IMR-90 (cell line): ENCODE measurements at regions not wholly inside any gene's neighbourhood (a gene's known extent, or its start where the extent isn't known, plus 50 kb on each side); places are given as distances from the start of the nearest gene placed in this dataset.

Experiments used
- ATAC-seq: fragments of 200-7000 bp; cut with Tn5 transposase; 2 replicates; pipeline ENCODE4 v1.9.1; 2020; ENCODE audit warnings: low read depth, mild to moderate bottlenecking, moderate library complexity
- BruUV-seq: library from RNA; stranded (reverse); fragments of 400-500 nt; replicated peaks from 2 replicates; lab custom pipeline; 2021; lab: Mats Ljungman, UMichigan
- CTCF ChIA-PET: fragments of 300-600 bp; formaldehyde crosslinking; extraction: SDS; loops from one replicate; lab custom pipeline; 2021; ENCODE audit warnings: antibody characterized with exemption; lab: Yijun Ruan, JAX
- POLR2A ChIA-PET: fragments of 300-600 bp; sonication (Branson Sonifier 250); formaldehyde crosslinking; loops from one replicate; lab custom pipeline; 2022; ENCODE audit warnings: antibody characterized with exemption; ENCODE audit not compliant: unreplicated experiment; lab: Charles Lee
- DNase-seq: peaks from one replicate; pipeline ENCODE4 v3.0.0; 2013
- H2AFZ ChIP-seq: replicated peaks from 2 replicates; pipeline ENCODE3; 2013; ENCODE audit warnings: low read length, mild to moderate bottlenecking; ENCODE audit not compliant: poor library complexity
- H2AK5ac ChIP-seq: 2 replicates; pipeline ENCODE4 v1.6.1; 2013; ENCODE audit warnings: low read depth, low read length, inconsistent platforms
- H2AK9ac ChIP-seq: replicated peaks from 2 replicates; pipeline ENCODE3; 2013; ENCODE audit warnings: mild to moderate bottlenecking, low read depth, low read length, moderate library complexity; ENCODE audit not compliant: poor library complexity
- H2BK120ac ChIP-seq: 2 replicates; pipeline ENCODE4 v1.6.1; 2013; ENCODE audit warnings: low read depth, low read length, inconsistent platforms
- H2BK15ac ChIP-seq: 3 replicates; pipeline ENCODE4 v1.6.1; 2013; ENCODE audit warnings: low read depth, low read length, inconsistent platforms
- H2BK20ac ChIP-seq: 2 replicates; pipeline ENCODE4 v1.6.1; 2013; ENCODE audit warnings: low read depth, mild to moderate bottlenecking, inconsistent platforms, low read length, moderate library complexity
- H2BK5ac ChIP-seq: 2 replicates; pipeline ENCODE4 v1.6.1; 2013; ENCODE audit warnings: mild to moderate bottlenecking, low read depth, low read length, inconsistent platforms; ENCODE audit not compliant: poor library complexity, severe bottlenecking
- H3K14ac ChIP-seq: replicated peaks from 2 replicates; pipeline ENCODE4 v1.6.1; 2013; ENCODE audit warnings: low read depth, low read length, inconsistent platforms
- H3K18ac ChIP-seq: 2 replicates; pipeline ENCODE4 v1.6.1; 2013; ENCODE audit warnings: low read depth, low read length, control low read depth
- H3K23ac ChIP-seq: 2 replicates; pipeline ENCODE4 v1.6.1; 2013; ENCODE audit warnings: low read depth, low read length, inconsistent platforms
- H3K27ac ChIP-seq: 2 replicates; pipeline ENCODE4 v1.5.1; 2013; ENCODE audit warnings: mild to moderate bottlenecking, control low read depth, low read length; ENCODE audit not compliant: insufficient read depth
- H3K27me3 ChIP-seq: 2 replicates; pipeline ENCODE4 v1.6.1; 2013; ENCODE audit warnings: low read length; ENCODE audit not compliant: control insufficient read depth, insufficient read depth
- H3K36me3 ChIP-seq: 2 replicates; pipeline ENCODE4 v1.6.1; 2013; ENCODE audit warnings: low read length, mixed read lengths; ENCODE audit not compliant: control insufficient read depth, insufficient read depth
- H3K4ac ChIP-seq: 2 replicates; pipeline ENCODE4 v1.6.1; 2013; ENCODE audit warnings: low read depth, low read length, inconsistent platforms
- H3K4me1 ChIP-seq: 2 replicates; pipeline ENCODE4 v1.6.1; 2013; ENCODE audit warnings: low read length, mixed read lengths; ENCODE audit not compliant: control insufficient read depth, insufficient read depth
- H3K4me2 ChIP-seq: 2 replicates; pipeline ENCODE4 v1.6.1; 2013; ENCODE audit warnings: low read depth, mild to moderate bottlenecking, control low read depth, low read length, moderate library complexity
- H3K4me3 ChIP-seq: 2 replicates; pipeline ENCODE4 v1.5.1; 2013; ENCODE audit warnings: low read depth, mild to moderate bottlenecking, control low read depth, low read length, moderate library complexity; ENCODE audit not compliant: insufficient read depth
- H3K56ac ChIP-seq: 2 replicates; pipeline ENCODE4 v1.6.1; 2013; ENCODE audit warnings: low read length, inconsistent platforms; ENCODE audit not compliant: insufficient read depth; ENCODE audit errors: extremely low read depth
- H3K79me1 ChIP-seq, 2 experiments: 2 replicates each; pipeline ENCODE4 v1.6.1; 2013; ENCODE audit warnings: low read length in 2 of 2, inconsistent platforms in 1 of 2, low read depth in 1 of 2
- H3K9ac ChIP-seq: 2 replicates; pipeline ENCODE4 v1.6.1; 2013; ENCODE audit warnings: low read depth, low read length, control low read depth
- H3K9me1 ChIP-seq: 2 replicates; pipeline ENCODE4 v1.6.1; 2013; ENCODE audit warnings: low read length, inconsistent platforms; ENCODE audit not compliant: insufficient read depth
- H3K9me3 ChIP-seq: 2 replicates; pipeline ENCODE4 v1.6.1; 2013; ENCODE audit warnings: low read length; ENCODE audit not compliant: control insufficient read depth, insufficient read depth
- H4K20me1 ChIP-seq: 2 replicates; pipeline ENCODE4 v1.6.1; 2013; ENCODE audit warnings: low read length, inconsistent platforms; ENCODE audit not compliant: insufficient read depth
- H4K5ac ChIP-seq: 2 replicates; pipeline ENCODE4 v1.6.1; 2013; ENCODE audit warnings: mild to moderate bottlenecking, low read depth, low read length, control low read depth
- H4K8ac ChIP-seq, 2 experiments: 2 replicates each; pipeline ENCODE4 v1.6.1; 2013; ENCODE audit warnings: low read depth in 2 of 2, low read length in 2 of 2, control low read depth in 1 of 2, inconsistent platforms in 1 of 2
- H4K91ac ChIP-seq: 2 replicates; pipeline ENCODE4 v1.6.1; 2013; ENCODE audit warnings: low read depth, low read length, inconsistent platforms; ENCODE audit not compliant: insufficient read depth
- CTCF ChIP-seq: conservative IDR thresholded peaks from 2 replicates; pipeline ENCODE4 v1.5.1; 2012; ENCODE audit warnings: mild to moderate bottlenecking, low read depth, low read length, improper control_type of control experiment
- MAZ ChIP-seq: IDR thresholded peaks from 2 replicates; pipeline ENCODE4 v1.6.1; 2012; ENCODE audit warnings: low read depth, mild to moderate bottlenecking, low read length, improper control_type of control experiment, moderate library complexity, borderline replicate concordance
- NFE2L2 ChIP-seq: fragments of 150-350 bp; IDR thresholded peaks from 2 replicates; pipeline ENCODE4 v1.6.1; 2016; ENCODE audit warnings: low read depth, mild to moderate bottlenecking, low read length
- WGBS, 2 experiments: methylation state at CpG; one replicate each; pipeline versions ENCODE4 v1.1.5 to v1.1.7; 2013; ENCODE audit warnings: missing lambda C conversion rate in 2 of 2; ENCODE audit not compliant: insufficient read length in 1 of 2; ENCODE audit errors: extremely low coverage in 2 of 2; 5-methylcytosine and 5-hydroxymethylcytosine counted together
- dilution Hi-C: fragments of 300-500 bp; cut with HindIII; formaldehyde crosslinking; loops from one replicate; pipeline ENCODE4 v1.14.3; 2018; ENCODE audit warnings: low sequenced_read_pairs; ENCODE audit not compliant: unreplicated experiment
- in situ Hi-C: fragments of 300-500 bp; cut with MboI; formaldehyde crosslinking; loops from 3 replicates; pipeline ENCODE4 v1.14.3; 2019; ENCODE audit warnings: low sequenced_read_pairs, inconsistent platforms, mixed read lengths
- intact Hi-C: fragments of 100-400 bp; cut with micrococcal nuclease; formaldehyde crosslinking; loops from 2 replicates; pipeline ENCODE4 v1.10.0; 2022

GRCh38 chr3:81388191-81388590 is 373.3 kb downstream of the GBE1 start:
- no peak overlapping the region for H2BK20ac ChIP-seq
- CTCF ChIA-PET: interaction anchor here (1.1 kb wide), 1 partner anchor 9 kb away, joined by 3 read pairs; no protein-coding TSS in a partner anchor
- in situ Hi-C loops: no loop called here
- H3K27ac ChIP-seq: no peak overlapping the region
- no peak overlapping the region for H2BK15ac ChIP-seq
- no peak overlapping the region for H2AK9ac ChIP-seq
- ATAC-seq (no peak), DNase-seq (no peak)
- POLR2A ChIA-PET: no interaction called here
- no peak overlapping the region for H2BK5ac ChIP-seq
- TF ChIP-seq CTCF (no peak), NFE2L2 (no peak), MAZ (no peak)
- 31% methylated on average over 3 of the region's 4 CpGs; no CpG with 5 or more reads in 1 of the 2 experiments for WGBS, 2 experiments
- no peaks in the 10 kb centered on the region for H3K9me3 ChIP-seq
- dilution Hi-C loops: no loop called here
- no peak overlapping the region for H4K91ac ChIP-seq
- H3K23ac ChIP-seq: no peak overlapping the region
- no peaks in the 10 kb centered on the region for H3K9me1 ChIP-seq
- H2BK120ac ChIP-seq: no peak overlapping the region
- H4K20me1 ChIP-seq: no peaks in the 10 kb centered on the region
- H3K4me1 ChIP-seq: no peaks in the 10 kb centered on the region
- no peaks in the 10 kb centered on the region for H3K27me3 ChIP-seq
- H2AK5ac ChIP-seq: no peak overlapping the region
- H2AFZ ChIP-seq: no peak overlapping the region
- no peak overlapping the region for H3K4me2 ChIP-seq
- H3K14ac ChIP-seq: no peak overlapping the region
- no peak overlapping the region for H3K4me3 ChIP-seq
- intact Hi-C loops: no loop called here
- no peak overlapping the region for H4K5ac ChIP-seq
- BruUV-seq: no TSS peak
- H4K8ac ChIP-seq: no peak overlapping the region
- H3K36me3 ChIP-seq: no peaks in the 10 kb centered on the region
- H3K4ac ChIP-seq: no peak overlapping the region
- no peak overlapping the region for H3K9ac ChIP-seq
- H3K56ac ChIP-seq: no peak overlapping the region
- H3K18ac ChIP-seq: no peak overlapping the region
- H3K79me1 ChIP-seq: no peaks in the 10 kb centered on the region
